HL-60 (cell line): ENCODE measurements at regions not wholly inside any gene's neighbourhood (a gene's known extent, or its start where the extent isn't known, plus 50 kb on each side); places are given as distances from the start of the nearest gene placed in this dataset.

ENCODE experiments used
- CTCF ChIP-seq: IDR thresholded peaks from one replicate; pipeline ENCODE4 v1.5.1; 2011; ENCODE audit warnings: low read length, control low read depth, inconsistent platforms; ENCODE audit not compliant: insufficient read depth
- GABPA ChIP-seq: IDR thresholded peaks from 2 replicates; pipeline ENCODE4 v1.6.1; 2012; ENCODE audit warnings: low read depth
- SPI1 ChIP-seq: IDR thresholded peaks from 2 replicates; pipeline ENCODE4 v1.6.1; 2012; ENCODE audit warnings: low read depth, mild to moderate bottlenecking, borderline replicate concordance

- TF ChIP-seq CTCF (no peak), SPI1 (no peak), GABPA (no peak)
These were observed 1702.6 kb upstream of the LRRTM1 start for GRCh38 chr2:82007071-82007664.
